ENCODE measurements at regions not wholly inside any gene's neighbourhood (a gene's known extent, or its start where the extent isn't known, plus 50 kb on each side); places are given as distances from the start of the nearest gene placed in this dataset.
A peak's percentile ranks its signal among the peaks of the same experiment; 100 is the strongest.
"Not testable (repeated sequence)": the region's sequence is repeated elsewhere in the genome, so short reads cannot be mapped to it uniquely, and the experiment has no call there.

DNA sequence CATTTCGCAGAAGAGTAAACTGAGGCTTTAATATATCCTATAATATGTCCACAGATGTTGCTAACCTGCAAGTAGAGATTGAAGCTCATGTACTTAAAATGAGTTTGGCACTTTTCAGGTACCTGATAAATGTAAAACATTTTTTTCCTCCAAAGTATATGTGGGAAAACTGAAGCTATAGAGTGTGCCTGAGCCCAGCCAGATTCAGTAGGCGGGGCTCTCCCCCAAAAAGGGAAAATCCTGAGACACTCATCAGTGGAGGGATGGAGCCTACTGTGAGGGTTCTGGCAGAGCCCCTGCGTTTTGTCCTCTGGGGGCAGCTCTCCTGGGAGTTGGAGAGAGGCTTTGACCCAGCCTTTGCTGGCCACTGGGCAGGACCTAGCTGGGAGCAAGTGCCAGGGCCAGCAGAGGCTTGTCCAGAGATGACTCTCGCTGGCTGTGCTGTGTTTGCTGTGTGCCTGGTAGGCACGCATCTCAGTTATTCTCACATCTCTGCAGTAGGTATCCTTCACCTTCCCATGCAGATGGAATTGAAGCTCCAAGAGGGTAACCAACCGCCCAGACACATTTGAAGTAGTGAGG lies 81.1 kb upstream of the SPRY4 start:
- no peak for DNase-seq (ENCODE audit: low spot score)

DNA sequence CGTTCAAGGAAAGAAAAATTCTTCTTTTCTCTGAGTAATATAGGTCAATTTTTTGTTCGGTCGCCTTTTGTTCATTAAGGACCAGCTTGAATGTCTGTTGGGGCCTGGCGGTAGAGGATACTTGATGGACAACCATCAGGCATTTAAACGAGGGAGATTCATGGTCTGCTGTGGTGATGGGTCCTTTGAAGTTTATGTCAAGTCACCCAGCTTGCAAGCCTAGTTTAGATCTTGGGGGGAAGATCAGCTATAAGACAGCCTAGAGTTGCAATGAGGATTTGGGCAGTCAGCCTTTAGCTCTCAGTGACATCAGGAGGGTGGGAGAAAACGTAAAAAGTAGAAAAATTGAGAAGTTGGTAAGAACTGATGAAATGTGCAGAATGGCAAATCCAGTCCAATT lies 80.2 kb upstream of the SPRY4 start:
- no peak for DNase-seq (ENCODE audit: low spot score)

DNA sequence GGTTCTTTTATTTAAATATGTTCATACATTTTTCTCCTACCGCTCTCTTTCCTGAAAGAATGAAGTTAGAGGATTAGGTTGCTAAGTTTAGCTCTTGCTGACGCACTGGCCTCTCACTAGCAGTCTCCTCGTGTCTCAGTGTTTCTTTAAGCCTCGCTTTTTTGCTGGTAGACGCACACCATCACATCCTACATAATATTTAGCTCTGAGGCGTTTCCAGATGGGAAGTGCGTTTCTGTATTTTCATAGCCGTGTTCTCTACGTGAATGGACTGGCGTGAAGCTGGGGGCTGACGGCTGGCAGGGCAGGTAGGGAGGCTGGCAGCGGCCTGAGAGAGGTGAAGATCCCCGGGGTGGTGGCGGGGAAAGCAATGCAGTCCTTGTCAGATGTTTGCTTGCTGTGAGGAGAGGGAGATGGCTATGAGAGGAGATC lies 79.2 kb upstream of the SPRY4 start:
- no peak for DNase-seq (ENCODE audit: low spot score)

DNA sequence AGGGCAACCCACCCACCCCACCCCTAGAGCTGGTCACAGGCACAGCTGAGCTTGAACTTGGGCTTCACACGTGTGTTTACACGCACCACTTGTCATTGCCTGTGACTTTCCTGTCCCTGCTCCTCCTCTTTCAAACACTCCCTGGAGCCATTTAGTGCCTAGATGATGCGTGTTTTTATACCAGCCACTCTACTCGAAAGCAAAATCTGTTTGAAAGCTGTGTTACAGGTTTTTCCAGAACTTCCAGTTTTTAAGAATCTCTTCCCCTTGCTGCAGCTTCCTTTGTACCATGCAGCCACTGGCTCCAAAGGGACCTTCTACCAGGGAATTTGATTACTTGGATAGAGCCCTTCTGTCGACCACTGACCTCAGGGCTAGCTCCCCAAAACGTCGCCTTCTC lies 78.8 kb upstream of the SPRY4 start:
- peak; percentile 28 for DNase-seq (ENCODE audit: low spot score)

DNA sequence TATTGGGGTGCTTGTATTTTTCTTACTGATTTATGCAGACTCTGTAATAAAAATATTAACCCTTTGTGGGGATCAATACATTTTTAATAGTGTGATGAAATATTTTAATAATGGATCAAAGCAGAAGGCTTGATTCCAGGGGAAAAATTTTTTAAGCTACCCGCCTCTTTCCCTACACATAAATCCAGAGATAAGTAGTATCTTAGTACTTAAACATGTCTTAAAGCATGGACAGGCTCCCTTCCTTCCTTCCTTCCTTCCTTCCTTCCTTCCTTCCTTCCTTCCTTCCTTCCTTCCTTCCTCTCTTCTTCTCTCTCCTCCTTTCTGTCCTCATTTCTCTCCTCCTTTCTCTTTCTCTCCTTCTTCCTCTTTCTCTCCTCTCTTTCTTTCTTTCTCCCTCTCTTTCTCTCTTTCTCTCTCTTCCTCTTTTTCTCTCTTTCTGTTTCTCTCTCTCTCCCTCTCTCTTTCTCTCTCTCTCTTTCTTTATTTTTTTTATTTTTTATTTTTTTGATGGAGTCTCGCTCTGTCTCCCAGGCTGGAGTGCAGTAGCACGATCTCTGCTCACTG lies 78.0 kb upstream of the SPRY4 start:
- no peak for DNase-seq (ENCODE audit: low spot score)

DNA sequence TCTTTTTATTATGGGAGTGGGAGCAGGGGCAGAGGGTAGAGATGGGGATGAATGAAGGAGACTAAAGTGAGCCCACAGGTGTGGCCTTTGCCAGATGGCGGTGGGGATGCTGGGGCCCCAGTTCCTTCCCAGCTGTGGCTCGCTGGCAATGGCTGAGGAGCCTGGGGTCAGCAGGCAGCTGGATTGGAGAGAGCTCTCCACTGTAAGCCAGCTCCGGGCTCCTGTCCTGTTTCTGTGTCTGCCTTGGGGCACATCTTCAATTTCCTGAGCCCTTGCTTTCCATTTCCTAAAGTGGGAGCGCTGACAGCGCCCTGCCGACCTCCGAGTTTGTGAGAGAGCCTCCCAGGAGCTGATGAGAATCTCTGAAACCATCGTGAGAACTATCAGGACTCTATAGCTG lies 75.6 kb upstream of the SPRY4 start:
- no peak for DNase-seq (ENCODE audit: low spot score)

DNA sequence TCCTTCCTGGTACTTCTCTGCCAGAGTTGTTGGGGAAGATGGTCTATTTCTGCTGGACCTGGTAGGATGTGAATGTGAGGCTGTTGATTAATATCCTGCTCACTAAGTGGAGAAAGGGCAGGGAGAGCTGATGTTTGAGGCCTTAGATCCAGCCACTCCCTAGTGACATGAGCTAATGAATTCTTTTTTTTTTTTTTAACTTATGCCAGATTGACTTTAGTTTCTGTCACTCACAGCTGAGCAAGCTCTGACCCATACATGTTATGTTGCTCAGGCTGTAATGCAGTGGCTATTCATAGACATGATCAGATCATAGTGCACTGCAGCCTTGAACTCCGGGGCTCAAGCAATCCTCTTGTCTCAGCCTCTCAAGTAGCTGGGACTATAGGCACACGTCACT lies 75.1 kb upstream of the SPRY4 start:
- no peak for DNase-seq (ENCODE audit: low spot score)

DNA sequence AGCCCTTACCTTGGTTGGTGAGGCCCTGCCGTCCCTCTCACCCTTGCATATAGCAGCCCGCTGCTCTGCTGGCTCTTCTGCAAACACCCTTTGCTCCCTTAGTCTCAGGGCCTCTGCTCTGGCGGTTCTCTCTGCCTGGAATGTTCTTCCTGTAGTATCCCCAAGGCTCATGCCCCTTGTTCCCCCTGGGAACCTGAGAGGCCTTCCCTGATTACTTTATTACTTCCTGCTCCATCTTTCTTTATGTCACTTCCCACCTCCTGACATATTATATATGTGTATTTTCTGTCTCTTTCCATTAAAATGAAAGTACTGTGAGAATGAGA lies 73.9 kb upstream of the SPRY4 start:
- DNase-seq (ENCODE audit: low spot score) = no peak

DNA sequence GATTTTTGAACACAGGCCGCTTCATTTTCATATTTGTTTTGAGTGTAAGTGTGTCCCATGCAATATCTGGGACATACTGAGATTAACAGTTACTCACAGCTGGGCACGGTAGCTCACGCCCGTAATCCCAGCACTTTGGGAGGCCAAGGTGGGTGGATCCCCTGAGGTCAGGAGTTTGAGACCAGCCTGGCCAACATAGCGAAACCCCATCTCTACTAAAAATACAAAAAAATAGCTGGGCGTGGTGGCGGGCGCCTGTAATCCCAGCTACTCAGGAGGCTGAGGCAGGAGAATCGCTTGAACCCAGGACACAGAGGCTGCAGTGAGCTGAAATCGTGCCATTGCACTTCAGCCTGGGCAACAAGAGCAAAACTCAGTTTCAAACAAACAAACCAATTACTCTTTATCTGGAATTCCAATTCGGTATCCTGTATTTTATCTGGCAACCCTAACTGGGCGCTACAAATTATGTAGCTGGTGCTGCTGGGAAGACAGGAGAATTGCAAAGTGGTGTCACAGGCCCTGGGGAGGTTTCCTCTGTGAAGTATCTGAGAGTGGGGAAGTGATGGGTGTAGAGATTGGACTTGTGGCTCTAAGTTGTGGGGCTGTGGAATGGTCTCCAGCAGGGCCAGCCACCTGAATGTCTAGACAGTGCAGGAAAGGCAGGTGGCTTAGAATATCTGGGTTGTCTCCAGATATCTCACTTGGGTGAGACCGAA lies 73.3 kb upstream of the SPRY4 start:
- not testable (repeated sequence) for DNase-seq (ENCODE audit: low spot score)

DNA sequence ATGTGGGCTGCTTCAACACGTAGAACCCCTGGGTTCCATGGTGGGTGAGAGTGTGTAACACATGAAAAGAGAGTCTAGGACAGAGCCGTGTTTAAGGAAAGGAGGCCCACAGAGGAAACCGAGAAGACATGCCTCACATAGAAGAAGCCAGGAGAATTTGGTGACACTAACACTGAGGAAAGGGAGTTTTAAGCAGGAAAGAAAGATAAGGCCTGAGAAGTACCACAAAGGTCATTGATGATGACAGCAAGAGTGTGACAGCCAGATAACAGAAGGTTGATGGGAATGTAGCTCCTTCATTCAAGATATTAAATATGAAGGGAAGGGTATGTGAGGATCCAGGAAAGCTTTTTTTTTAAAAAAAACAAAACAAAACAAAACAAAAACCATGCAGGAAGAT lies 72.4 kb upstream of the SPRY4 start:
- no peak for DNase-seq (ENCODE audit: low spot score)

DNA sequence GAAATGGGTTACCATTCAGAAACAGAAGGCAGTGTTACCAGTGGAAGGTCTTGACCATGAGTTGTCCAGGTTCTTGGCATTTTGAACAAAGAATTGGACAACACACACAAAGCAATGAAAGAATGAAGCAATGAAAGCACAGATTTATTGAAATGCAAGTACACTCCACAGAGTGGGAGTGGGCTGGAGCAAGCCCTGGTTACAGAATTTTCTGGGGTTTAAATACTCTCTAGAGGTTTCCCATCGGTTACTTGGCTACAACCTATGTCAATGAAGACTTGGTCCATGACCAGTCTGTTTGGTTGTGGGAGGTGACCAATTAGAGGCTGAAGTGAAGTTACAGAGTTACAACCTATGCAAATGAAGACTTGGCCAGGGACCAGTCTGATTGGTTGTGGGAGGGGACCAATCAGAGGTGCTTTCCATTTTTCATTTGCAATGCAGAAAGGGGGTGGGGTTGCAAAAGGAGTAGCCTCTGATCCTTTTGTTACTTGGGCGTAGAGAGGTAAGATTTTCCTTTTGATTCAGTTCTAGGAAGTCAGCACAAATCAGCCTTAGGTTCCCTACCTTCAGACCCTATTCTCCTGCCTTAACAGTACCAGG lies 71.7 kb upstream of the SPRY4 start:
- DNase-seq (ENCODE audit: low spot score) = no peak

DNA sequence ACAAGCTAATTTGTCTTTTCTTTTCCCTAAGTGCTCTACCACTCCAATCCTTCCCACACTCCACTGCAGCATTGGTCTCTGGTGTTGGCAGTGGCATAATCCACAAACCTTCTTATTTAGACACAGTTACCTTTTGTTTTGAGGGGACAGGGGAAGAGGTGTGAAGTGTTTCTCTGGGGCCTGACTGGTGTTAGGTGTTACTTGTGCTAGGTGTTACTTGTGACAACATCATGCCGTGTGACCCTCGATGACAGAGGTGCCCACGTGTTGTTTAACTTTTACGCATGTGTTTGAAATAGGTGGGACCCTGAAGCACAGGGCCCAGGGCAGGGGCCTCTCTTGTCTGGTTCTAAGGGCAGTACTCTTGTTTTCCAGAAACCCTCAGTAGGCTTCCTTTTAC lies 70.5 kb upstream of the SPRY4 start:
- DNase-seq (ENCODE audit: low spot score) = no peak

DNA sequence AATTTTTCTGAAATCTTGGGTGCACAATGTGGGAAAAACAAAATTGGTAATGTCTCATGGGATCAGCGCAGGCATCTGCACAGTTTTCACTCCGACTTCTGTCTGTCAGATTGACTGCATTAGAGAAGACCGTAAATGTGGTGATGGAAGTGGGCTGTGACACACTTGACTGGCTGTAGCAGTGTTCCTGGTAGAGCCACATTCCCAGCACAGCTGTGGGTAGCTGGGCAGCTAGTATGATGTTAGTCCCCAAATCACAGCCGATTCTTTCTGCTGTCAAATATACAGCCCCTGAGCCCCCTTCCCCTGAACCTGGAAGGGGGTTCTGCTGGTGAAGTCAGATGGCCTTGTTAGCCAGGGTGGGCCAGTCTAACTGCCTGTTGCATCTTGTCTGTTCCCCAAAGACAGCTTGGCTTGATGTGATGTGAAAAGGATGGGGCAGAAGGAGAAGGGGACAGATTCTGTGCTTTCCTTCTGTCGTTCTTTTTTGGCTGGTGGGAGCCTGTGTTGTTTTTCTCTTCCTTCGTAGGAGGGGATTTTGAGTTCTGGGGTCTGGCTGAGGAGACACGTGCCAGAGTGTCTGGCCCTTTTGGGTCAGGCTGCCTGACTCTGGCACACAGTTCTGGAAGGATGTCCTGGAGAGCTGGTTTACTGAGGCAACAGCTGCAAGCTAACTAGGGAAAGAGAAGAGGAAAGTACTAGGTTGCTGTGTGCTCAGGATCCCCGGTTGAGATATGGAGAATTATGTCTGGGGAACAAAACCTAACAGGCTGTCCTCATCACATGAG lies 66.4 kb upstream of the SPRY4 start:
- no peak for DNase-seq (ENCODE audit: low spot score)

DNA sequence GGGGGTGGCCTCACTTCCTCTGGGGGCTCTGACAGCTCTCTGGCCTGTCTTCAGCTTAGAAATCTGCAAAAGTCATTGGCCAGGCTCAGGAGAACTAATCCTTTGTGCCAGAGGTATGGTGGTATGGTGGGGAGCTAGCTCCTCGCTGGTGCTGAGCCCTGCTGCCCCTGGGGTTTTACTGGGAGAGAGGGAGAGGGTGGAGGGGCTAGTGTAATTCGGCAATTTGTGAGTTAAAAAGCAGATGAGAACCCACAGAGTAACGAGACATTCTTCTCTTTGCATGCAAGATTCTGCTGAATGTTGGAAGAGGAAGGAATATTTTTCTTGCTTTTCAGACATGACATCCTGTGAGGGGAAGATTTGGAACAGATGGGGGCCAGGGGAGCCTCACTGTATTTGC lies 65.5 kb upstream of the SPRY4 start:
- DNase-seq (ENCODE audit: low spot score) = peak; percentile 29

DNA sequence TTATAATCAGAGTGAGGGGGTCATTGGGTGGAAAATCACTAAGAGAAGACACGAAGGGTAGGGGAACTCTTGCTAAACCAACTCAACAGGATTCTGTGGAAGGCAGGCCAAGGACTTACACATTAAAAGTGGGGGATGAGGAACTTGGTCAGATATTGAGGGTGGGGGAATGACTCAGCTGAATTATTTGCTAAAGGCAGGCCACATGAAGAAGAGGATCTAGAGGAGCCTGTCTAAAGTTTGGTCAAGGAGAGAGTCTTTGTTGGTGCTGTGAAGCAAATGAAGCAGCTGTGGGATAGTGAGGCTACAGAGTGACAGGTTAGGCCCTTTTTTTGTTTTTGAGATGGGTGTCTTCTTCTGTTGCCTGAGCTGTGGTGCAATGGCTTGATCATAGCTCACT lies 63.9 kb upstream of the SPRY4 start:
- no peak for DNase-seq (ENCODE audit: low spot score)

DNA sequence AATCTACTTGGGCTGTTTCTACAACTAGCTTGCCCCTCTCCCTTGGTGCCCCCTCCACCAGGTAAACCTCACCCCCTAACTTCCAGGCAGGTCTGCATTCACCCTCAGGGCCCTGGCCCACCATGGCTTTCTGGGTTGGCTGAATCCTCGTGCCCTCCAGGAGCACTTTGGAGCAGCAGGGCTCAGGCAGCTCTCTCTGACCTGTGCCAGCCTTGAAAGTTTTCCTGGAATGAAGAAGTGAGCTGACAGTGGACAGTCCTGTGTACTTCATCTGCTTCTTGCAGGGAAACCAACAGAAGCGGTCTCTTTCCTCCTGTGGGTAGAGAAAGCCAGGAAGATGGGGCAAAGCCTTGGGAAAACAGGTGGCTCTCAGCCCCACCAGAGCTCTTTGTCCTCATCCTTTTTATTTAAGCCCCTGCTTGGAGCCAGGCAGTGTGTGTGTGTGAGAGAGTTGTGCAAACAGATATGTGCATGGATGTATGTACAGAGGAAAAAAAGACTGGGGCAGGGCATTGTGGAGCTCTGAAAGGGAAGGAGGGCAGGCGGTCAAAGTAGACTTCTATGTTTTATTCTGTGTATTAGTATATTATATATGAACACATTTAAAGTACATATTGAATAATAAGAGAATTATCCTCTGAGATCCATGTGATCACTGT lies 62.3 kb upstream of the SPRY4 start:
- DNase-seq (ENCODE audit: low spot score) = no peak

DNA sequence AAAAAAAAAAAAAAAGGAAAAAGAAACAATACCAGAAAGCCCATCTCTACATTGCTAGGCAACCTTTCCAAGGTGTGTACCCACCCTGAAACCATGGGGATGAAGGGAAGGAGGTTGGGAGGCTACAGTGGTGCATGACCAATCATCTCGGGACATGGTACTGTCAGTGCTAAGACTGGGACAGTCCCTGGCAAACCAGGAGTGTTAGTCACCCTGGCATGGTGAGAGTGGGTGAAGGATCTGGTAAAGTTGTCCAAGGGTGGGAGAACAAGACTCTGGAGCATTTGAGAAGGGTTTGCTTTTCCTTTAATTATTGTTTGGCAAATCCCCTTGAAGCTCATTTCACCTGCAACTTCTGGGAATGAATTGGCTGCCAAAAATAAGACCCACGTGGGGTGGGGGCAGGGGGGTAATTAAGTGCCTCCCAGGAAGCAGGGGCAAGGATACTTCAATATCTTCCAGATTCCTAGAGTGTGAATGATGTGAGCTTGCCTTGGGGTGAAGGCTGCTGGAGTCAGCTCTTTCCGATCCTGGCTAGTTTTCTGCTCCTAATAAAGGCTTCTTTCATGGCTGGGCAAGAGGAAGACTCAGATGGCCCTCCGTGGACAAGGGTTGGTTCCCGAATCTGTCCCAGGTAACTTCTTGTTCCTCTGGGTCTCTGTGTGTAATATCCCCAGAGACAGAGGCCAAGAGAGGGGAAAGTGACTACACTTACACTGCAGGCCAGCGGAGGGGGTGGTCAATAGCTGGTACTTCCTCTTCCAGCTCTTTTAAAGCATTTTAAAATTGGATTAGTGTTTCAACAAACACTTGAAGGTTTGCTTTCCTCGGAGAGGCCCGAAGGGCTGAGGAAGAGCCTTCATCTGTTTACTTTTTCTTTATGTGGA lies 61.6 kb upstream of the SPRY4 start:
- DNase-seq (ENCODE audit: low spot score) = no peak

DNA sequence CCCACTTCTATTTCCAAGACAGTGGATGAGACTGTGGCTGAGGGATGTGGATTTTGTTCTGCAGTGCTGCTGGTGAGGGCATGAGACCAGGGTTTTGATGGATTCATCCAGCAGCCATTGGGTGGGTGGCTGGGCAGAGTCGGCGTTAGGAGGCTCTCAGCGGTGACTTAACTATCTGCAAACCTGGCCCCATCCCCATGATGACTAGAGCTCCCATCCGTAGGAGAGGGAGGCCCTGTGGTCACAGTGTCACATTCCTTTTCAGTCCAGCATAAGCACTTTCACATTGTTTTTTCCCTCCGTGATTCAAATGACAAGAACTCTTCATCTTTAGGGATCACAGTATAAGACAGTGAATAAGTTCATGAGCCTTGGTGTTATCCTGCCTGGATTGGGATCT lies 60.4 kb upstream of the SPRY4 start:
- no peak for DNase-seq (ENCODE audit: low spot score)

DNA sequence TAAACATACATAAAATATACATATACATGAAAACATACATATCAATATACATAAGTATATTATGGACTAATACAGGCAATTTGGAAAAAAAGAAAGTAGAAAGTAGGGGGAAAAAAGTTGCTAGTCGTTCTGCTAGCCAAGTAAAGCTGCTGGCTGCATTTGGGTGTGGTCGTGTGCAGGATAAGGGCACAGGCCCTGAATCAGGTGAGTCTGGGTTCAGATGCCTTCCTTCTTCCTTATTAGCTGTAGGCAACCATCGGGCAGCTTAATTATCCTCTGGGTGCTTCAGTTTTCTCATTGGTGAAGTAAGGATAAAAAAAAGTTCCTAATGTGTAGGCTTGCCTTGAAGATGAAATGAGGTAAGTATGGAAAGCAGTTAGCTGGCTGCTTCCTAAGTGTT lies 59.2 kb upstream of the SPRY4 start:
- no peak for DNase-seq (ENCODE audit: low spot score)

DNA sequence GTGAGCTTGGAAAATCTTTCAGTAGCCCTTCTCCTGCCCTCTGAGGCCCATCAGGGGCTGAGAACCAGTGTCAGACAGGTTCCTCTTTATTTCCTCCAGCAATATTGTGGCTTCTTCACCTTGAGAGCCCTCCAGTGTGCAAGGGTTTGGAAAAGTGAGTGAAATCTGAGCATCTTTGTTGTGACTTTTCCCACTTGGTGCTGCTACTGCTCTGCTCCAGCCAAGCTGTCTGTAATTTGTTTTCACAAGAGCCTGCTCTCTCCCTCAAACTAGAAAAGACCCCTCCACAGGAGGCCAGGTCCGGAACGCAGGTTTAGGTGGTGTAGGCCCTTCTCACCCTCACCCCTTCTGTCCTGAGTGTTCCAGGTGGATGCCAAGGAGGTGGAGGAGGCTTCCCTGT lies 57.4 kb upstream of the SPRY4 start:
- DNase-seq (ENCODE audit: low spot score) = no peak

All from iPS-NIHi11 (cell line).